ENCODE measurements at regions not wholly inside any gene's neighbourhood (a gene's known extent, or its start where the extent isn't known, plus 50 kb on each side); places are given as distances from the start of the nearest gene placed in this dataset.

DNA sequence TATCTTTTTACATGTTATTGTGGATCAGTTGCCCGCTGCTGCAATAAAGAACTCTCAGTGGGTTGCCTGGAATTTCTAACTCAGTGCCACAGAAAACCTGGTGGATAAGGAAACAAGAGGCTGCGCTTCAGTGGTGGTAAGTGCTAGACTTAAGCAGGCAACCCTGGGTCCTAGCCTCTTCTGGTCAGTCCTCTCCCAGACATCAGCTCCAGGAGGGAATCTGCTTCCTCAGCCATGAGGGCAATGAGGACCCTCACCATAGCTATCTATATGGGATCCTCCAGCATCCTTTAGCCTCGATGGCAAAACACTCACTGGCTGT is 490.7 kb upstream of the SULF2 start:
- DNase-seq (ENCODE audit: low read depth in 2 of 2) = no peak

DNA sequence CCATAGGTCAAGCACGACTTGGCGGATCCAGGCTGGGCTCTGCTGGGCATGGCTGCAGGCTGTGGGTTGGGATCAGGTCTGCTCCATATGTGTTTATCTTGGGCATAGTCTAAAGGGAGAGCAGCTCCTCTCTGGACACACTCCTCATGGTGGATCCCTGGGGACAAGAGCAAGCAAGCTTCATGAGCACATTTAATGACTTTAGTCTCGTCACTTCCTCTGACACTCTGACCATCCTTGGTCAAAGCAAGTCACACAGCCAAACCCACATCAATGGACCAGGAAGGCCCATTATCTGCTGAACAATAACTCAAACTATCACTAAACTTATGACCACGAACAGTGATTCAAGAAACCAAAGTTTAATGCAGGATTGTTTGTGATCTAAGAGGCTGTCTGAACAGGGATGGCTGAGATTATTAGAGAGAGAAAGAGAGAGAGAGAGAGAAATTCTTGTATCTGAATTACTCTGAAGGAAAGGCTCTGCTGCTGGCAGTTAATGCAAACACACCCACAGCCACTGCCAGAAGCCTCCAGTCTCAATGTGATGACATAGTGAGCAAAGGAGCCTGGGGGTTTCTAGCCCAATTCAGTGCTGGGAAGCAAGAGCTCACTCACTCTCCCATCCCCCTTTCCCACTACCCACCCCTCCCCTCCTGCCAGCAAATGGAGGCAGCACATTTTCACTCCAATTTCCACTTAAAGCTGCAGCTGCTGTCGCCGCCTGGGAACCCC is 490.2 kb upstream of the SULF2 start:
- DNase-seq (ENCODE audit: low read depth in 2 of 2) = no peak

DNA sequence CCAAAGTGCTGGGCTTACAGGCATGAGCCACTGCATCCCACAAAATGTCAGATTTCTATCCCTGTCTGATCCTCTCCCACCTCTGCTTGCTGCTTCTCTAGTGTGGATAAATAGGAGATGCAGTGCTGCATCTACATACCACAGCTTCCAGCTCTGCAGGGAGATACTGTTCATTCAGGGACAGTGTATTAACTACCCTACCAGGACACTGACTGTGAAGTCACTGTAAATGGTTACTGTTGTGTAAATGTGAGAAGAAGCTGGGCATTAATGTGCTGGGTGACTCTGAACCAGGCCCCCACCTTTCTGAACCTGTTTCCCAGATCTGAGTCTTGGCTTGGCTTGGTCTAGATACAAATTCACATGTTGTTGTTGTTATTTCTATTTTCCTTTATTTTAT is 488.6 kb upstream of the SULF2 start:
- DNase-seq (ENCODE audit: low read depth in 2 of 2) = no peak

DNA sequence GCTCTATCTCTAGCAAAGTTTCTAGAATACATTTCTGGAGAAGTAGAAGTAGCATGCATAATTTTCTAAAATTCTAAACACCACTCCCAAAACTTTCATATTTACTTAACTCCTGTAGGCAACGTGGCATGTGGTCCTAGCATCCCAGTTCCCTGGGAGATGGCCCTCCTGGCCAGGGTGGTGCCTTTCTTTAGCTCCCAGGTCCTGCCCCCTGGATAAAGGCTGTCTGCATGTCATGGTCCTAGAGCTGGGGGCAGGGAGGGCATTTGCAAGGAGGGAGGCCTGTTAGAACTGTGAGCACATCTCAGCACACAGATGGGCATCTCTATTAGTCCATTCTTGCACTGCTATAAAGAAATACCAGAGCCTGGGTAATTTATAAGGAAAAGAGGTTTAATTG is 485.6 kb upstream of the SULF2 start:
- no peak for DNase-seq (ENCODE audit: low read depth in 2 of 2)

DNA sequence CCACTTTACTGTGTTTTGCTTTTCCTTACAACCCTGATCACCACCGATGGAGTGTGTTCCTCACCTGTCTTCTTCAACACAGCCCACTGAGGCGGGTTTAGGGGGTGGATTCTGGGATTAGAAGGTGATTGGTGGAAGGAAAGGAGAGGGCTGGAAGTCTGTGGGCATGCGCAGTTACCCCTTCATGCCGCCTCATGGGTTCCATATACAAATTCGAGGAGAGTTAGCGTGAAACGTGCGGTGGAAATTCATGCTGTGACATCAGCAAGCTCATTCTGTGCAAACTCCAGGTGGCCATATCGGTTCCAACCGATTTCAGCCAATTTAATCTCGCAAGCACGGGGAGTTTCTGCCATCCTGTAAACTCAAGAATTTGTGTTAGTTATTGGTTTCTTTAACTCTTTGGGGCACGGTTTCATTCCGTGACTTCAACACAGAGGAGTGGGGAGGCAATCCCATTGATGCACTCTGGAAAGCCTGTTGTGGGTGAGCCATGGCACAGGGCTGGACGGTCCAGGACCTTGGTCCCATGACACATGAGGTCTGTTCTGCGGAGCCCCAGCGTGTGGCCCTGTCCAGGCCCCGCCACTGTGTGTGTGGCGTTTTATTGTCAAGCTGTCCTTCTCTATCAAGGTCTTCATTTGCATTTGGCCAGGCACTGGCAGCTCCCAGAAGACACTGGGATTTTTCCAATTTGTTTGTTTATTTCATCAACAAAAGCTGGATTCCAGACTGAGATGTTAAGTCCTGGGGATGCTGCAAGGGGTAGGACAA is 482.8 kb upstream of the SULF2 start:
- DNase-seq (ENCODE audit: low read depth in 2 of 2) = no peak

DNA sequence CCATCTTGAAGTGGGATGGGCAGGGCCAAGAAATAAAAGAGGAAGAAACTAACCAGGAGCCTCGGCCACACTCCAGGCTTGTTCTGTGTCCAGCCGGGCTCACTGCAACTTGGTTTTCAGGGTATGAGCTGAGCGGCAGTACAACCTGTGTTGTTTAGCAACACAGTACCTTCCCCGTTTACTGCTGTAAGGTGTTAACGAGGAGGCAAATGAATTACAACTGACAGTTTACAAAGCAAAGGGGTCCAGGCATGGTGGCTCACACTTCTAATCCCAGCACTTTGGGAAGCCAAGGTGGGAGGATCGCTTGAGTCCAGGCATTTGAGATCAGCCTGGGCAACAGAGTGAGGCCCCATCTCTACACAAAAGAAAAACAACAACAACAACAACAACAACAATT is 481.3 kb upstream of the SULF2 start:
- DNase-seq (ENCODE audit: low read depth in 2 of 2) = no peak

DNA sequence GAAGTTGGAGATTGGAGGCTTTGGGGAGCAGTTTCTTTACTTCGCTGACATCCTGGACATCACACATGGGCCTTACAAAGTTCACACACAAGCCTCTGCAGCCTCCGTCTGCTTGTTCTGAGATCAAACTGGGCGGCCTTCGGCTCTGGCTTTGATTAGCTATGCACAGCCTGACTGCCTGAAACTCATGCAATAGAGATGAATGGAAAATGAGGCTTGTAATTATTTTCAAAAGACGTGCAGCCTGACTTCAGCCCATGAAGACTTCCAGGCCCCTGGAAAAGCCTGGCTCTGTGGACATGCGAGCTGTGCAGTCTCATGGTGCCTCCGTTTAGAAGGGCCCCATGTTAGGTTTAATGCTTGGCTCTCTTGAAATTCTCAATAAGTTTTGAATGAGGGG is 480.5 kb upstream of the SULF2 start:
- DNase-seq (ENCODE audit: low read depth in 2 of 2) = no peak

DNA sequence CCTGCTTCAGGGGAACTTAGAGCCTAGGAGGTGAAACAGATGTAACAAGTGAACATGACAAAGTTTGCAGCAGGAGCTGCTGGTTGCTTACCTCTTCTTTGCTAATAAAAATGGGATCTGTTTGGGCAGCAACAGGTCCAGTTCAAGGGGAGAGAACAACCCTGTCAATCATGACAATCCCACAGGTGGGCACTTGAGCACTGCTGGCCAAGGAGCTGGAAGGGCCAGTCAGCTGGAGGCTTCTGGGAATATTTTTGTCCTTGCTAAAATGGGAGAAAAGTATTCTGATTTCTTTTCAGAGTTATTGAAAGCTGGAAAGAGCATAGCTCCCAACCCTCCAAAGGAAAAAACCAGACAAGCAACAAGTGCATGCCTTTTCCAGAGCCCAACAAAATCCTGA is 477.7 kb upstream of the SULF2 start:
- no peak for DNase-seq (ENCODE audit: low read depth in 2 of 2)

DNA sequence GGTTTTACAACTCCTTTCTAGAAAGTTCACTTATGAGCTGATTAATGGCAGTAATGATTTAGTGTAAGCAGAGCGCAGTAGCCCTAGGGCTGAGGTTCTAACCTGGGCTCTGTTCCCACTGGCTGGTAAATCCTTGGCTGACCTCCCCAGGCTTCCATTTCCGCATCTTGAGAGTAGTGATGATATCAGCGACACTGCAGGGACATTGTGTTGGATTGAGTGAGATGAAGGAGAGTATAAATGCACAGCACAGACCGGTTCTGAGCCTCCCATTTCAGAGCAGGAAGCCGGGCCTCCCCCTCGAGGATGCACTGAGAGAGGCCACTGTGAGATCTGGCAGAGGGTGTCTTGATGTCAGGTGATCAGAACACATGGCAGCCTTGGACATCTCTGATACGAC is 477.2 kb upstream of the SULF2 start:
- DNase-seq (ENCODE audit: low read depth in 2 of 2) = no peak

DNA sequence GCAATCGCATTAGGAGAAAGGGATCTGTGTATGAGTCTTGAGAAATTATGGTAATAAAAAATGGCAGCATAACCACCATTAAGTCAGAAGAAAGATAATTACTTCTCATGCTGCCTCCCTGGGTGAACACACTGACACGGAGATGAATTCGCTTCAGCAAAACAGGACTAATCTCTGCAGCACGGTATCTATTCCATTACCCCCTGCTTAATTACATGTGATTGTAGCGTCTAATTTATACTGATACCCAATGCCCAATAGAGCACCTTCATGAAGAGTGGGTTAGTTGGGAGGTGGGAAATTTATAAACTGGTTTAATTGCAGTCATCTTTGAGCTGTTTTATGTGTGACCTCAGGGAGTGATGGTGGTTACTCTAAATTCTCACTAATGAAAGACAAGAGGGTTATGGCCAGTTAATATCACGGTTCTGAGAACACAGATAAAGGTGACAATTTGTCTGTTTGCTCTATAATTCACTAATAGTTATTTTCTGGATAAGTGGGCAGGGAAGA is 476.2 kb upstream of the SULF2 start:
- DNase-seq (ENCODE audit: low read depth in 2 of 2) = no peak

DNA sequence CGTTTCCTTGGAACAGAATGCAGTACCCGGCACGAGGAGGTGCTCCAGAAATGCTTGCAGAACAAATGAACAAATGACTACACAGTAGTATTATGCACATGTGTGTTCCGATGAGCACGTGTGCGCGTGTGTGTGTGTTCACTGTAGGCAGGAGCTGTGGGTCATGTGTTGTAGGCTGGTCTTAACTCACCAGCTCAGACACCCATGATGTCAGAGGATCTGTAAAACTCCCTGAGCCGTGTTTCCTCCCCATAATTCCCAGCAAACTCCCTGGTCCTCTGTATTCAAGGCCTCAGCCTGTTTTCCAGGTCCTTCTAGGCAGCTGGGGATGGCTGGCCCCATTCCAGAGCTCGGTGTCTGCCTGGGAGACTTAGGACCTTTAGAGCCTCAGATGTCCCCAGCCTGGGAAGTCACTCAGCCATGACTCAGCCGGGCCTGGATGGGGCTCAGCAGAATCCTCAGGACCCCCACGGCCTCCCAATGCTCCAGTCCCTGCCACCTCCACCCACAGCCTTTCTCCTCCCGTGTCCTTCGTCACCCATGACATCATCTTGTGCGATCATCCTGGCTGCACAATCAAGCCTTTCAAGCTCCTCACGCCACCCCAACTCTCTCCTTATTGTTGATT is 475.0 kb upstream of the SULF2 start:
- DNase-seq (ENCODE audit: low read depth in 2 of 2) = no peak

DNA sequence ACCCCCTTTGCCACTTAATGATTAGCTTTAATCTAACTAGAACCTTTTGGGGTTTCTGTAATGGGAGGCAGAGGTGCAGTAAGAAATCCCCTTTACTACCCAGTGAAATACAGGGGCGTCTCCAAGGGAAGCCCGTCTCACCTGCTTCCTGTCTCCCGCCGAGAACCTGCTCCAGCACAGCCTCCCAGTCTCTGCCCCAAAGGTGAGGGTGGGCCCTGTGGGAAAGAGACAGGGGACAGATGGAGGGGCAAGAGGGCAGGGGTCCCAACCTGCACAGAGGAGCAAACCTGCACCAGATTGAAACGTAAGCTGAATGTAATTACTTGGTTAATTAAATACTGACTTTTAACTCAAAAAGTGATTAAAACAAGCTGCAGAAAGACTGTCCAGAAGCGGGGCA is 474.2 kb upstream of the SULF2 start:
- no peak for DNase-seq (ENCODE audit: low read depth in 2 of 2)

DNA sequence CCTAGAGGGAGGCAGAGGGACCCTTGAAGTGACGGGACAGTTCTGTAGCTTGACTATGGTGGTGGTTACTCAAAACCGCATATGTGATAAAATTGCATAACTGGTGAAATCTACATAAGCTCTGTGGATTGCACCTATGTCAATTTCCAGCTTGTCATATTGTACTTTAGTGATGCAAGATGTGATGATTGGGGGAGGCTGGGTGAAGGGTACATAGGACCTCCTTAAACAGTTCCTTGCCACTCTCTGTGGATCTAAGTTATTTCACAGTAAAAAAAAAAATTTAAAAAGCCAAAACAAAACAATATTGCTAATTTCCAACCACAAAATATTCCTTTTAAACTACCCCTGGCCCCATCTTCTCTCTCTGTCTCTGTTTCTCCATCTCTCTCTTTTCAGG is 472.6 kb upstream of the SULF2 start:
- DNase-seq (ENCODE audit: low read depth in 2 of 2) = no peak

DNA sequence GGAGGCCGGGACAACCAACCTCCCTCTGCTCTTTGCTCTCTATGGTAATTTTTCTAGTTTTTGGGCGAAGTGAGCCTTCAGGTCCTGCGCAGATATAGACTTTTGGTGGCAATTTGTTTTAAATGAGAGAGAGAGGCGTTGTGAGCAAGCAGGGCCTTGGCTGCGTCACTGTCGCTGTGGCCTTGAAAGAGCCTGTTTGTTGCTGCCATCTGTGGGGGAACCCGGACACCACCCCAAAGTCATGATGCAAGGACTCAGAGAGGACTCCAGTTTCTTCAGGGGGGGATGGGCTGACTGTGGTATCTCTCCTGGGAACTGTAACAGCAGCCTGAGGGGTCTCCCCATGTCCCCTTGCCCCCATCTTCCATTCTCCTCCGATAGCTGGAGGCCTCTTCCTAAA is 462.7 kb upstream of the SULF2 start:
- no peak for DNase-seq (ENCODE audit: low read depth in 2 of 2)

DNA sequence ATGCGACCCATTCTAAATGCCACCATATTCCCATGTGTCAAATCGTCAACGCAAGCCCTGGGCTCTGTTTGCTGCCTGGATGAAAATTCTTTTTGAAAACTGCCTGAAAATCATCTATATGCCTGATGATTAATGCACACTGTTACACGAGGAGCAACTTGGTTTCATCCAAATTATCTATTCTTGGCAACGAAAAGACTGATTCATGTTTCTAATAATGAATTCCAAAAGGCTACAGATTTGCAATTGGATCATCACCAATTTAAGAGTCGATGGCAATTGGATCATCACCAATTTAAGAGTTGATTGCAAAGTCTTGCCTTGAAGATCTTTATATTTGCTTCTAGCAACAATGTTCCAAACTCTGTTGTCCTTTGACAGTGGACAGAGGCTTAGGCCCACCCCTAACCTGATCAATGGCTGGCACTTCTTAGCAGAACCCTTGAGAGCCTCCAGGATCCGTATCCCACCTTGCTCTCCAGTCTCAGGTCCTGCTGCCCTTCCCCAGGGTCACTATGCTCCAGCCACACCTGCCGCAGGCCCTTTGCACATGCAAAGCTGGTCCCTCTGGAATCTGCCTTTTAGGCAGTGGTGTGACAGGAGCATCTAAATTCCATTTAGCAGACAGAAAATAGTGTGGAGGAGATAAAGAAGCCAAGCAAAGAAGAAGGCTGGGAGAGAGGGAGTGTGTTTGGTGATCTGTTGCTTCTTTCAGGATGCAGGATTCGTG is 460.9 kb upstream of the SULF2 start:
- no peak for DNase-seq (ENCODE audit: low read depth in 2 of 2)

DNA sequence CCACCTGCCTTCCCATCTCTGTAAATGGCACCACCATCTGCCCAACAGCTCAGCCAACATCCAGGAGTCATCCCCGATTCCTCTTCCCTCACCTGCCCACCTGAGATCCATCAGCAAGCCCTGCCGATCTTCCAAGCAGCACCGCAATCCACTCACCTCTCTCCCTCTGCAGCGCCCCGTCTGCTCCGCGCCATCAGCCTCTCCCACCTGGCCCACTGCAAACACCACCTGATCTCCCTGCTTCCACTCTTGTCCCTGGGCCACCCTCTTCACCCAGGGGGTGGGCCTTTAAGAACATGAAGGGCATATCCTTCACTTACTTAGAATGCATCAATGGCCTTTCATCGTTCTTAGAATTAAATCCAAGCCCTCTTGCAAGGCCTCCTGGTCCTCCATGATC is 457.3 kb upstream of the SULF2 start:
- DNase-seq (ENCODE audit: low read depth in 2 of 2) = no peak

DNA sequence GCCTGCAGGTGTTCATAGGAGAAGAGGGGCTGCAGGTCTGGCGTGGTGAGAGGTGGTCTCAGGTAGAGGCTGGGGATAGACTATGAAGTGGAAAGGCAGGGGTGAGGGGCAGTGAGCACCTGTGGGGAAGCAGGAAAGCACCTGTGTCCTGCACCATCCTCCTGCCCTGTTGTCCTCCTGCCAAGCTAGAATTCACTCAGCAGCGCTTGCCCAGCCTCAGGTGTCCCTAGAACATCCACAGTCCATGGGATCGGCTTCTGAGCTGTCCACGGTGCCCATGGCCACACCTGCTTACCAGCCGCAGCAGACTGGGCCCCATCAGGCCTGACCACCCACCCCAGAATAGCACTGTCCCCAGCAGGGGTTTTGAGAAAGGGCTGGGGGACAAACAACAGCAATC is 456.2 kb upstream of the SULF2 start:
- no peak for DNase-seq (ENCODE audit: low read depth in 2 of 2)

DNA sequence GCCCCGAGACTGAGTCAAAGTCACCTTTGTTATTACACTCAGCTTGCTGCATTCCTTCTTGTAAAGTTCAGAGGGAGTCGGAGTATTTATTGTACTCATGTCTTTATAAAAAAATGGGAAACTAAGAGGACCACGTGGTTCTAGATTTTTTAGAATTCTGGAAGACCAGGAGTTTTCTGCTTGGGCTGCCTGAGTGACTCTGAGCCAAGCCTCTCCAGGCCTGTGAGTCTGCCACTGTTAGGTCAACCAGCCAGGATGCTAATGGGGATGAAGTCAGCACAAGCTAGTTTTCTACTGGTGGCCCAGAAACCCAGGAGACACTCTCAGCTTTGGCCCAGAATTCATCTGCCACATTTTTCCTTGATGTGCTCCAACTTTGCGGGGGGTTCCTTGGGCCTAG is 453.5 kb upstream of the SULF2 start:
- DNase-seq (ENCODE audit: low read depth in 2 of 2) = no peak

DNA sequence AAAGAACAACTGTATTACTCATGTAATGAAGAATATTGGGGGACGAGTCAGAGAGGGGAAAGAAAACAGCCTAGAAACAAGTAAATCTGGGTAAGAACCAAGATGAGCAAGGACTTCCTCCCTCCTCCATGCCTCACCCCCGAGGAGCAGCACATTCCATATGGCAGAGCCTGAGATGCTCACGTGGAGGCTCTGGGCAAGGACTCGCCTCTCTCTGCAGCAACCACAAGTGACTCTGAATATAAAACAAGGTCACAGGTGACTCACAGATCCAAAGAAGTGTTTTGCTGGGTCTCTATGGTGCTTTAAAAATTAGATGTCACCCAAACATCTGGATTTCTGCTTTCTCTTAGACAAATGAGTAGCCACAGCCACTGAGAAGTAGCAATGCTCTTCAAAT is 453.0 kb upstream of the SULF2 start:
- DNase-seq (ENCODE audit: low read depth in 2 of 2) = no peak

DNA sequence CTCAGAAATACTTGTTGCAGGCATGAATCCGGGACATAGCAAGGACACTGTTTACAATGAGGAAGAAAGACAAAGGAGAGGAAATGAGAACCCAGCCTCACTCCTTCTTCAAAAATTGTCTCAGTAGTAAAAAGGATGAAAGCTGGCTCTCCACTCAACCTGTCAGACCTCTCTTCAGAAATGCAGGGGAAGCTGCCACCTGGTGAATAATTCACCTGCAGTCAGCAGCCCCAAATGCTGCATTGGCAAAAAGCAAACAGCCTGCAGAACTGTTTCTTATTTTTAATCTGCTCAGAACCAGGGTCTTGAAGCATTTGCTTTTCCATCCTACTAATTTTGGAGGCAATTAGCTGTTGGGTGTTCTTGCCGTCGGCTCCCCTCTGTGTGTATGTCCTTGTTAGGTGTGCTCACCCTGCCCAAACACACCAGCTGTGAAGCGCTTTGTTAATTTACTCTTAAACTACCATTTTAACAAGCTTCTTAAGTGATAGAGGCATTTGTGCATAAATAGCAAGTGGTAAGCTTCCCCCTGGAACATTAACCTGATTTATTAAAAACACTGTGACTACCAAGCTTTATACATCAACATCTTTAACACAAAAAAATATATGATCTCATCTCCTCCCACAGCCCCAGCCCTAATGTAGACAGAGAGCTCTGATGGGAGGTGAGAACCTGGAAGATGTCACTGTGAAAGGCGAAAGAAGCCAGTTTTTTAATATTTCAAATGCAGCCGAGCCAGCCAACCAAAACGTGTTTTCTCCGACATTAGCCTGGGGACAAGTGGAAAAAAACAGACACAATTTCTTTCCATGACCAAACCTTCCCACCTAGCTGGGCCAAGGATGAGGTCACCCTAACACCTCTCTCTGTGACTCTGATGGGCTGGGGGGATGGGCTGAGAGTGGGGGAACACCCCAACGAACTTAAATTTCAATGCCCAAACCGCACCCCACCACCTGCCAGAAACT is 451.0 kb upstream of the SULF2 start:
- DNase-seq (ENCODE audit: low read depth in 2 of 2) = no peak

DNA sequence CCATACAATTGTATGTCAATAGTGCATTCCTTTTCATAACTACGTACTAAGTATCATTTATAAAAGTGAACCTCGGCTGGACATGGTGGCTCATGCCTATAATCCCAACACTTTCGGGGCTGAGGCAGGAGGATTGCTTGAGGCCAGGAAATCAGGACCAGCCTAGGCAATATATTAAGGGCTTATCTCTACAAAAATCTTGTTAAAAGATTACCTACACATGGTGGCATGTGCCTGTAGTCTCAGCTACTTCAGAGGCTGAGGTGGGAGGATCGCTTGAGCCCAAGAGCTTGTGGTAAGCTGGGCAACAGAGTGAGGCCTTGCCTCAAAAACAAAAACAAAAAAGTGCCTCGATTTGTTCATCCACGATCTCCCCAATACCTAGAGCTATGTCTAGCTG is 449.7 kb upstream of the SULF2 start:
- DNase-seq (ENCODE audit: low read depth in 2 of 2) = no peak

All from activated CD4-positive, alpha-beta T cell treated with anti-CD3 and anti-CD28 coated beads for 24 hours (primary cell).